Psoas muscle (tissue), 7 donors: ENCODE measurements at regions not wholly inside any gene's neighbourhood (a gene's known extent, or its start where the extent isn't known, plus 50 kb on each side); places are given as distances from the start of the nearest gene placed in this dataset.

Source experiments
- ATAC-seq, 4 donors: fragments of 200-7000 bp; cut with Tn5 transposase; one replicate each; pipeline ENCODE4 v1.9.1; 2020; ENCODE audit warnings: moderate library complexity in 3 of 4, mild to moderate bottlenecking in 2 of 4
- DNase-seq, 2 donors: peaks; one replicate each; pipeline ENCODE4 v3.0.0-alpha.2; 2020
- H3K27ac ChIP-seq: fragments of 200-600 bp; one replicate; pipeline ENCODE4 v1.8.0; 2022
- H3K27me3 ChIP-seq, 3 donors: fragments of 200-600 bp in 1 of 3; one replicate each; pipeline versions ENCODE4 v1.6.1 to v1.8.0; 2013 to 2022; ENCODE audit warnings: low read length in 2 of 3, mild to moderate bottlenecking in 2 of 3, moderate library complexity in 1 of 3; ENCODE audit not compliant: insufficient read depth in 3 of 3
- H3K36me3 ChIP-seq, 2 donors: fragments of 200-600 bp in 1 of 2; one replicate each; pipeline versions ENCODE4 v1.6.1 to v1.8.0; 2013 to 2022; ENCODE audit warnings: low read depth in 1 of 2, mild to moderate bottlenecking in 1 of 2, moderate library complexity in 1 of 2; ENCODE audit not compliant: insufficient read depth in 1 of 2
- H3K4me1 ChIP-seq: fragments of 200-600 bp; one replicate; pipeline ENCODE4 v1.8.0; 2022
- H3K4me3 ChIP-seq: fragments of 200-600 bp; one replicate; pipeline ENCODE4 v1.8.0; 2022; ENCODE audit warnings: mild to moderate bottlenecking
- H3K9me3 ChIP-seq: fragments of 200-600 bp; one replicate; pipeline ENCODE4 v1.8.0; 2022
- CTCF ChIP-seq: fragments of 200-600 bp; IDR thresholded peaks from one replicate; pipeline ENCODE4 v1.8.0; 2022; ENCODE audit warnings: antibody characterized with exemption
- WGBS, 3 donors: extraction: QIAGEN DNeasy Blood & Tissue Kit; methylation state at CpG; one replicate each; pipeline versions ENCODE4 v1.1.6 to v1.1.7; 2013; 5-methylcytosine and 5-hydroxymethylcytosine counted together
- intact Hi-C, 2 donors: fragments of 100-400 bp; cut with DNase I; formaldehyde crosslinking; loops; one replicate each; pipeline versions ENCODE4 v1.11.0 to v1.14.2; 2022
- donor health status: healthy with polysubstance abuse.
- donor health status: DM: no; HTN: no; CAD: no; lungs with moderate emphysema.
- donor health status: Bipolar disorder and iron deficiency.
- donor health status: healthy.
- donor health status: DM: yes; HTN: yes; CAD: no.
- donor health status: DM: no; HTN: no; CAD: no.
- donor health status: DM: yes; HTN: yes; CAD: no.

- WGBS, 3 donors: 23 to 28% (median 24%) methylated on average over 1 of the region's 1 CpG
- TF ChIP-seq CTCF: no peak
- H3K27ac ChIP-seq: no peak overlapping the region
- no peak overlapping the region for H3K4me3 ChIP-seq
- ATAC-seq (no peak), DNase-seq (no peak)
- H3K4me1 ChIP-seq: no peaks in the 10 kb centered on the region
- intact Hi-C loops: no loop called here
- no peaks in the 10 kb centered on the region for H3K27me3 ChIP-seq
- no peaks in the 10 kb centered on the region for H3K9me3 ChIP-seq
- no peaks in the 10 kb centered on the region for H3K36me3 ChIP-seq
Measured at GRCh38 chr6:119881416-119881815, 531.9 kb upstream of the MAN1A1 start.

- Histone ChIP-seq H3K27ac (no peak overlapping the region), H3K4me3 (no peak overlapping the region), H3K9me3 (no peaks in the 10 kb centered on the region), H3K36me3 (no peaks in the 10 kb centered on the region), H3K27me3 (no peaks in the 10 kb centered on the region), H3K4me1 (no peaks in the 10 kb centered on the region)
- TF ChIP-seq CTCF: no peak
- ATAC-seq: no peak
- no peak for DNase-seq
- intact Hi-C loops: no loop called here
Measured at GRCh38 chr6:119880840-119881239, 531.3 kb upstream of the MAN1A1 start.

- H3K36me3 ChIP-seq: no peaks in the 10 kb centered on the region
- H3K4me1 ChIP-seq: no peaks in the 10 kb centered on the region
- intact Hi-C loops: no loop called here
- 0 to 42% (median 4%) methylated on average over 1 of the region's 1 CpG for WGBS, 3 donors
- no peak for TF ChIP-seq CTCF
- H3K27ac ChIP-seq: no peak overlapping the region
- no peak overlapping the region for H3K4me3 ChIP-seq
- DNase-seq (no peak), ATAC-seq (no peak)
- no peaks in the 10 kb centered on the region for H3K27me3 ChIP-seq
- H3K9me3 ChIP-seq: no peaks in the 10 kb centered on the region
Measured at GRCh38 chr6:119879731-119880130, 530.2 kb upstream of the MAN1A1 start.

- WGBS, 3 donors: 29 to 31% (median 30%) methylated on average over 4 of the region's 4 CpGs
- H3K27me3 ChIP-seq: no peaks in the 10 kb centered on the region
Measured at GRCh38 chr6:119874381-119874780, 524.8 kb upstream of the MAN1A1 start.

More at GRCh38 chr6:119874381-119874780, 524.8 kb upstream of the MAN1A1 start:
- ATAC-seq (no peak), DNase-seq (no peak)
- intact Hi-C loops: no loop called here
- Histone ChIP-seq H3K9me3 (no peaks in the 10 kb centered on the region), H3K4me1 (no peaks in the 10 kb centered on the region), H3K27ac (no peak overlapping the region), H3K36me3 (no peaks in the 10 kb centered on the region), H3K4me3 (no peak overlapping the region)
- no peak for TF ChIP-seq CTCF
